Breast epithelium (tissue), 3 donors: ENCODE measurements at regions not wholly inside any gene's neighbourhood (a gene's known extent, or its start where the extent isn't known, plus 50 kb on each side); places are given as distances from the start of the nearest gene placed in this dataset.

Experiments used
- POLR2A ChIP-seq: fragments of 450-650 bp; IDR thresholded peaks from one replicate; pipeline ENCODE4 v1.6.1; 2016; ENCODE audit warnings: antibody characterized with exemption, mild to moderate bottlenecking, moderate library complexity
- POLR2AphosphoS5 ChIP-seq, 3 donors: sonication (generic); formaldehyde crosslinking; IDR thresholded peaks; one replicate each; pipeline ENCODE4 v1.6.1; 2017; ENCODE audit warnings: antibody characterized with exemption in 3 of 3
- TF ChIP-seq, protein P1 (sequence below), 3 donors: fragments of 450-650 bp; IDR thresholded peaks; one replicate each; pipeline ENCODE4 v1.5.1; 2016 to 2017; ENCODE audit warnings: antibody characterized with exemption in 3 of 3, mild to moderate bottlenecking in 3 of 3, moderate library complexity in 3 of 3

DNA sequence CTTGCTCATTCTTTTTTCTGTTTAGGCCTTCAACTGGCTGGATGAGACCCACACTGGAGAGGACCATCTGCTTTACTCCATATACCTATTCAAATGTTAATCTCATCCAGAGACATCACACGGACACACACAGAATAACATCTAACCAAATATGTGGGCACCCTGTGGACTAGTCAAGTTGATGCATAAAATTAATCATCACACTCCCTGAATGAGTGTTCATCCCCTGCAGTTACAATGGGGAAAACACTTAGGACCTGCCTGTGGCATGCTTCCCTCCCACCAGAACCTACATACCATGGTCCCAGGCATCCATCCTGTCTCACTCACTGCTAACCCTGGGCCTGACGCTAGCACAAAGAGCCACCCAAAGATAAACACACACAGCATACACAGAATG is 112.8 kb upstream of the TEX51 start:
- TF ChIP-seq, protein P1, sequence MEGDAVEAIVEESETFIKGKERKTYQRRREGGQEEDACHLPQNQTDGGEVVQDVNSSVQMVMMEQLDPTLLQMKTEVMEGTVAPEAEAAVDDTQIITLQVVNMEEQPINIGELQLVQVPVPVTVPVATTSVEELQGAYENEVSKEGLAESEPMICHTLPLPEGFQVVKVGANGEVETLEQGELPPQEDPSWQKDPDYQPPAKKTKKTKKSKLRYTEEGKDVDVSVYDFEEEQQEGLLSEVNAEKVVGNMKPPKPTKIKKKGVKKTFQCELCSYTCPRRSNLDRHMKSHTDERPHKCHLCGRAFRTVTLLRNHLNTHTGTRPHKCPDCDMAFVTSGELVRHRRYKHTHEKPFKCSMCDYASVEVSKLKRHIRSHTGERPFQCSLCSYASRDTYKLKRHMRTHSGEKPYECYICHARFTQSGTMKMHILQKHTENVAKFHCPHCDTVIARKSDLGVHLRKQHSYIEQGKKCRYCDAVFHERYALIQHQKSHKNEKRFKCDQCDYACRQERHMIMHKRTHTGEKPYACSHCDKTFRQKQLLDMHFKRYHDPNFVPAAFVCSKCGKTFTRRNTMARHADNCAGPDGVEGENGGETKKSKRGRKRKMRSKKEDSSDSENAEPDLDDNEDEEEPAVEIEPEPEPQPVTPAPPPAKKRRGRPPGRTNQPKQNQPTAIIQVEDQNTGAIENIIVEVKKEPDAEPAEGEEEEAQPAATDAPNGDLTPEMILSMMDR (IDR thresholded peaks at IDR 0.05) = no peak
- no peak for TF ChIP-seq POLR2A
- no peak for TF ChIP-seq POLR2AphosphoS5 (IDR thresholded peaks at IDR 0.05)
